ENCODE measurements at regions not wholly inside any gene's neighbourhood (a gene's known extent, or its start where the extent isn't known, plus 50 kb on each side); places are given as distances from the start of the nearest gene placed in this dataset.

GRCh38 chr5:61596265-61596664, 264.2 kb downstream of the ZSWIM6 start:
- no peak for DNase-seq (ENCODE audit: low read depth)

GRCh38 chr5:61597684-61598083, 265.6 kb downstream of the ZSWIM6 start:
- no peak for DNase-seq (ENCODE audit: low read depth)

- no peak for DNase-seq (ENCODE audit: low read depth)
Measured at GRCh38 chr5:61598126-61598525, 266.1 kb downstream of the ZSWIM6 start.

- DNase-seq (ENCODE audit: low read depth): no peak
Measured at GRCh38 chr5:61599370-61600122, 267.5 kb downstream of the ZSWIM6 start.

- DNase-seq (ENCODE audit: low read depth): no peak
Measured at GRCh38 chr5:61600123-61600444, 268.0 kb downstream of the ZSWIM6 start.

GRCh38 chr5:61600945-61601511, 269.0 kb downstream of the ZSWIM6 start:
- no peak for DNase-seq (ENCODE audit: low read depth)

- no peak for DNase-seq (ENCODE audit: low read depth)
Measured at GRCh38 chr5:61603211-61603908, 271.3 kb downstream of the ZSWIM6 start.

- no peak for DNase-seq (ENCODE audit: low read depth)
Measured at GRCh38 chr5:61604076-61605025, 272.3 kb downstream of the ZSWIM6 start.

GRCh38 chr5:61609840-61610677, 278.0 kb downstream of the ZSWIM6 start:
- no peak for DNase-seq (ENCODE audit: low read depth)

GRCh38 chr5:61610678-61611024, 278.6 kb downstream of the ZSWIM6 start:
- DNase-seq (ENCODE audit: low read depth): no peak

- DNase-seq (ENCODE audit: low read depth): no peak
Measured at GRCh38 chr5:61612431-61612830, 280.4 kb downstream of the ZSWIM6 start.

GRCh38 chr5:61613679-61614078, 281.6 kb downstream of the ZSWIM6 start:
- no peak for DNase-seq (ENCODE audit: low read depth)

GRCh38 chr5:61614606-61615005, 282.5 kb downstream of the ZSWIM6 start:
- no peak for DNase-seq (ENCODE audit: low read depth)

- no peak for DNase-seq (ENCODE audit: low read depth)
Measured at GRCh38 chr5:61617039-61617438, 285.0 kb downstream of the ZSWIM6 start.

GRCh38 chr5:61617995-61618525, 286.0 kb downstream of the ZSWIM6 start:
- no peak for DNase-seq (ENCODE audit: low read depth)

GRCh38 chr5:61618577-61618976, 286.5 kb downstream of the ZSWIM6 start:
- DNase-seq (ENCODE audit: low read depth): no peak

- DNase-seq (ENCODE audit: low read depth): no peak
Measured at GRCh38 chr5:61619289-61619688, 287.2 kb downstream of the ZSWIM6 start.

GRCh38 chr5:61619777-61620518, 287.9 kb downstream of the ZSWIM6 start:
- DNase-seq (ENCODE audit: low read depth): no peak

GRCh38 chr5:61620699-61621182, 288.7 kb downstream of the ZSWIM6 start:
- DNase-seq (ENCODE audit: low read depth): no peak

GRCh38 chr5:61621202-61621650, 289.2 kb downstream of the ZSWIM6 start:
- DNase-seq (ENCODE audit: low read depth): no peak

Measured in activated T-cell treated with anti-CD3 and anti-CD28 coated beads for 48 hours (primary cell).